ENCODE measurements at regions not wholly inside any gene's neighbourhood (a gene's known extent, or its start where the extent isn't known, plus 50 kb on each side); places are given as distances from the start of the nearest gene placed in this dataset.
A peak's percentile ranks its signal among the peaks of the same experiment; 100 is the strongest.

DNA sequence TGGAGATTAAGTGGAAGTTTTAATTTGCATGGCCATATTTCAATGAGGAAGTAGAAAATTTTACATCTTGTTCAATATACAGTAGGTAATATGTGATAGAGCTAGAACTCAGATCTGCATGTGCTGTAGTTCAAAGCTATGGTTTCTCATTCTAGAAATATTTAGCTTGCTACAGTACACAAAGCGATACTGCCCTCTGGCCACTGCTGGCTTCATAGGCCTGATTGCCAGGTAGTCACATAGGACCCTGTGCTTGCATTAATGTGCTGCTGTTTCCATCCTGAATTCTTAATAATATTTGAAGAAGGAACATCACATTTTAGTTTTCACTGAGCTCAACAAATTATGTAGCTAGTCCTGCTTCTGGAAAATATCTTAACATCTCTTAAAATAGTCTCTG lies 87.0 kb downstream of the PLSCR2 start:
- H3K9me3 ChIP-seq: no peaks in the 10 kb centered on the region
- peak in 1 of 4 donors; percentile 8 for DNase-seq
- TF ChIP-seq CTCF (IDR thresholded peaks at IDR 0.05) (no peak), POLR2A (IDR thresholded peaks at IDR 0.05) (no peak)
- no peaks in the 10 kb centered on the region for H3K27me3 ChIP-seq
- H3K4me3 ChIP-seq: no peak overlapping the region
- no peaks in the 10 kb centered on the region for H3K36me3 ChIP-seq (replicated peaks in 1 of 2; ENCODE audit: insufficient read depth in 1 of 2, low read depth in 2 of 2)
- 89 to 96% methylated on average over 1 of the region's 1 CpG for WGBS, 2 donors
- no peak overlapping the region for H3K27ac ChIP-seq
- intact Hi-C loops (cut with DNase I): no loop called here
- no peaks in the 10 kb centered on the region for H3K4me1 ChIP-seq
- no peak for ATAC-seq

GRCh38 chr3:146380046-146380445 lies 89.3 kb downstream of the PLSCR2 start:
- H3K36me3 ChIP-seq (replicated peaks in 1 of 2; ENCODE audit: insufficient read depth in 1 of 2, low read depth in 2 of 2): no peaks in the 10 kb centered on the region
- ATAC-seq (no peak), DNase-seq (no peak)
- H3K4me1 ChIP-seq: no peaks in the 10 kb centered on the region
- H3K9me3 ChIP-seq: no peaks in the 10 kb centered on the region
- WGBS, 2 donors: 44 to 59% methylated on average over 2 of the region's 2 CpGs
- TF ChIP-seq POLR2A (IDR thresholded peaks at IDR 0.05) (no peak), CTCF (IDR thresholded peaks at IDR 0.05) (no peak)
- intact Hi-C loops (cut with DNase I): no loop called here
- H3K27me3 ChIP-seq: no peaks in the 10 kb centered on the region
- H3K27ac ChIP-seq: no peak overlapping the region
- H3K4me3 ChIP-seq: no peak overlapping the region

DNA sequence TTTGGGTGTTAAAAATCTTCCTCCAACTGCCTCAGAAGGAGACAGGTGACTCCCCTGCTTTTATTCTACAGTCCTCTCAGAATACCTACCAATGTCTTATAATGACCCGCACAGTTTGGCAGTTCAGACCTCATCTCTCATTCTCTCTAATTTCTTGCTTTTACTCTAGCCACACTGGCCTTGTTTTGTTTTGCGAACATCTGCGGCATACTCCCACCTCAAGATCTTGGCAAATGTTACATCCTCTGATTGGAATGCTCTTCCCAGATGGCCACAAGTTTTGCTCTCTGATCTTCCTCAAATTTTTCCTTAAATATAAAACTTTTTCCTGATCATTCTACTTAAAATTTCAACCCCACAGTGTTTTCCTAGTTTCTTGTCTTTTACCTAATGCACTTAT lies 94.1 kb downstream of the PLSCR2 start:
- H3K4me1 ChIP-seq: no peaks in the 10 kb centered on the region
- TF ChIP-seq CTCF (IDR thresholded peaks at IDR 0.05) (no peak), POLR2A (IDR thresholded peaks at IDR 0.05) (no peak)
- H3K36me3 ChIP-seq (replicated peaks in 1 of 2; ENCODE audit: insufficient read depth in 1 of 2, low read depth in 2 of 2): no peaks in the 10 kb centered on the region
- H3K4me3 ChIP-seq: no peak overlapping the region
- no peaks in the 10 kb centered on the region for H3K9me3 ChIP-seq
- DNase-seq (no peak), ATAC-seq (no peak)
- 87 to 99% methylated on average over 3 of the region's 3 CpGs for WGBS, 2 donors
- no peaks in the 10 kb centered on the region for H3K27me3 ChIP-seq
- intact Hi-C loops (cut with DNase I): no loop called here
- H3K27ac ChIP-seq: no peak overlapping the region

DNA sequence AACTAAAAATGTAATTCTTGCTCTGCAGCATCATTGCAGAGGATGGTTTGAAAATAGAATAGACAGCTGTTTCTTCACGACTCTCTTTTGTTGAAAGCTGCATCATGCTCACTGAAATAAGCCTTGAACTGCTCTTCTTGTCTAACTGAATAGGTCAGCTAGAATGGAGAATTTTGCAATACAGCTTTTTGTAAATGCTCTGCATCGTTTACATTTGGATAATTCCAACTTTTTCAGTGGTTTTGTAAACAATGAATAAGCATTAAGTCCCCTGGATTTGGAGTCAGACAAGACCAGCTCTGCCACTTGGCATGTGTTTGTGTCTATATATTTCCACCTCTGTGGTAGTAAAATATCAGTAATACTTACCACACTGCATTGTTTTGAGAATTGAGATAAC lies 95.2 kb downstream of the PLSCR2 start:
- TF ChIP-seq CTCF (IDR thresholded peaks at IDR 0.05) (no peak), POLR2A (IDR thresholded peaks at IDR 0.05) (no peak)
- intact Hi-C loops (cut with DNase I): no loop called here
- 68 to 75% methylated on average over 2 of the region's 2 CpGs for WGBS, 2 donors
- no peak overlapping the region for H3K4me3 ChIP-seq
- no peaks in the 10 kb centered on the region for H3K27me3 ChIP-seq
- H3K4me1 ChIP-seq: no peaks in the 10 kb centered on the region
- H3K36me3 ChIP-seq (replicated peaks in 1 of 2; ENCODE audit: insufficient read depth in 1 of 2, low read depth in 2 of 2): no peaks in the 10 kb centered on the region
- H3K9me3 ChIP-seq: no peaks in the 10 kb centered on the region
- DNase-seq: no peak
- no peak for ATAC-seq
- no peak overlapping the region for H3K27ac ChIP-seq

- TF ChIP-seq POLR2A (IDR thresholded peaks at IDR 0.05): no peak
- TF ChIP-seq CTCF (IDR thresholded peaks at IDR 0.05): no peak
- DNase-seq (no peak), ATAC-seq (no peak)
- intact Hi-C loops (cut with DNase I): no loop called here
- H3K4me1 ChIP-seq: no peaks in the 10 kb centered on the region
- H3K27me3 ChIP-seq: no peaks in the 10 kb centered on the region
- H3K9me3 ChIP-seq: no peaks in the 10 kb centered on the region
- no peak overlapping the region for H3K27ac ChIP-seq
- H3K4me3 ChIP-seq: no peak overlapping the region
- whole genome bisulfite sequencing, 2 donors: 33 to 58% methylated on average over 1 of the region's 1 CpG
- H3K36me3 ChIP-seq (replicated peaks in 1 of 2; ENCODE audit: insufficient read depth in 1 of 2, low read depth in 2 of 2): no peaks in the 10 kb centered on the region
Measured at GRCh38 chr3:146371902-146372301, 97.5 kb downstream of the PLSCR2 start.
